GM21528 (cell line): ENCODE measurements at regions not wholly inside any gene's neighbourhood (a gene's known extent, or its start where the extent isn't known, plus 50 kb on each side); places are given as distances from the start of the nearest gene placed in this dataset.

Source experiments
- ATAC-seq: cut with Tn5 transposase; IDR thresholded peaks from one replicate; pipeline ENCODE4 v1.9.1; 2021; ENCODE audit warnings: mild to moderate bottlenecking, moderate library complexity; ENCODE audit not compliant: unreplicated experiment, low FRiP score

DNA sequence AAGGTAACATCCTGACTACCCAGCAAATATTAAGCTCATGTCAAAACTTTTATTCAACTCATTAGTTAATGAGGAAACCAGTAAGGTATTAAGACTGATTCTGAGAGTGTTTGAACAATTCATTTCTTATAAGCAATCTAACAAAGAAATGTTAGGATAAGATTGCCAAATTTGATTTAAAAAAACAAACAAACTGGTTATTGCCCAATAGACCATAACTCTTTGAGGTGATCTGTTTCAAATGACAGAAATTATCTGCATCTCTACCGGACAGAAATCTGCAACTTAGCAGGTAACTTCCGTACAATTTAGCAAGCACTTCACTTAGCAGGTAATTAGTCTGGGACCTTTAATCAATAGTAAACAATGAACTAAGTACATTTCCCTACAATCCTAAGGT is 82.9 kb upstream of the BARX2 start:
- ATAC-seq = no peak

DNA sequence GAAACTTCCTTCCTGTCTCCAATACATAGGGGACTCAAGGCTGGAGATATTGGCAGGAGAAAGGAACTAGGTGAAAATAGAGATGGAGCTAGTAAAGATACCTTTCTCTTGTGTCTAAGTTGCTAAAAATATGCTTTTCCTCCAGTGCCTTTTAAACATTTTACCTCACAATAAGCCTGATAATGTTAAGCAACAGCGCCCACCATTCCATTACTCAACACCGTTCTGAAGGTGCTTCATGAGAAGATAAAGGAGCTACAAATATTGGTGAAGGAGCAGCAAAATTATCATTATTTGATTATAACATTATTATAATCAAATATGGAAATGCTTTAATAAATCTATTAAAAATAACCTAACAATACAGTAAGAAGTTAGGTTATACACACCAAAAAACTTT is 83.6 kb upstream of the BARX2 start:
- no peak for ATAC-seq

DNA sequence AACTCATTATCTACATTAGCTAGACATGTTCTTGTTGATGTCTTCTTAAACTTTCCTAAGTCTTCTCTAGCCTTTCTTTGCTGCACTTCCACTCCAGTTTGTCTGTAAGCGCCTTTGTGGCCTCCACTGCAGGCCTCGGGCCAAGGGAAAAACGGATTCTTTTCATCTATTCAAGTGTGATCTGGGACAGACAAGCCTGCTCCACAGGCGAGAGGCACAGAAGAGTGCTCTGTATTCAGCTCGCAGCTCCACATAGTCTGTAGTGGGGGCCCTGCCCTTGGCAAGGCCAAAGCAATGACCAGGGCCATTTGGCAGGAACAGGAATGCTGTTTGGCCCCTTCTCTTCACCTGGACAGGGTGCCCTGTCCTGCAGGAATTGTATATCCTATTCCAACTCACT is 84.1 kb upstream of the BARX2 start:
- ATAC-seq = no peak

DNA sequence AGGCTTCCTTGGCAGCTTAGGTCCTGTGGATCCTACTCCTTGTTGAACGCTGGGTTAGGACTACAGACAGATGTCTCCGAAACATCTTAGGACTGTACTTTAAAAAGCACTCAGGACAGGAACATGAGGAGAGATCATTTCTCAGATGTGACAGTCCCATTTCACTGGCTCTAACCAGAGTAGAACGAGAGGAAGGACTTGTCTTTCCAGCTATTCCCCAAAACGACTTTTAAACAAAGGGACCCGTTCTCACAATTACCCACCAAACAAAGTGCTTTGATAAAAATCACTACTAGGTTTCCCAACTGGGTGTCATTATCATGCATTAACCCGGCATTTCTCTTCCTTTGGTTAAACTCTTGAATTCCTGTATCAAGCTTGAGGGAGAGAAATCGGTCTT is 84.7 kb upstream of the BARX2 start:
- ATAC-seq = no peak

DNA sequence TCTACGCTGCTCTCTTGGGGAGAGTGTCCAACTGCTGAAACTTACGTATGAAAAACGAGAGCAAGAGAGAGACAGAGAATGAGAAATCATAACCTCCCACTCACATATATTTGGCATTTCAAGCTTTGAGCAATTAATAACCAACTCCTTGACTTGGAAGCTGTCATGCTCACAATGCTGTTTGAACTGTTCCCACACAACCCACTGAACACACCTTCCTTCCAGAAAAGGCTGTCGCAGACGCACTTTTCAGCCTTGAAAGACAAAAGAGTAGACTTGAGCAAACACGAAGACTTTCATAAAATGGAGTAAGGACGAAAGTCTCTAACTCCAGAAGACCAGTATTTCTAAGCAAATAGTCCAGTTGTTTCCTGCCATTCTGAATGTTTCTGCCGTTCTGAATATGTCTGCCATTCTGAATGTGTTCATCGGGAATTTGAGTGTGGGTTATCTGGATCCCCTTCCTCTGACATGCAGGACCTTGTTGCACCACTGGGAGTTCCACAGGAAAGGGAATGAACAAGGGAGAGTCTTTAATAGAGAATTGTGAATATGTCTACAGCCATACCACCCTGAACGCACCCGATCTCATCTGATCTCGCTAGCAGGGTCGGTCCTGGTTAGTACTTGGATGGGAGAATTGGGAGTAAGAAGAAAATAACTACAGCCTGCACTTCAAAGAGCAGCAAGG is 86.2 kb upstream of the BARX2 start:
- no peak for ATAC-seq

DNA sequence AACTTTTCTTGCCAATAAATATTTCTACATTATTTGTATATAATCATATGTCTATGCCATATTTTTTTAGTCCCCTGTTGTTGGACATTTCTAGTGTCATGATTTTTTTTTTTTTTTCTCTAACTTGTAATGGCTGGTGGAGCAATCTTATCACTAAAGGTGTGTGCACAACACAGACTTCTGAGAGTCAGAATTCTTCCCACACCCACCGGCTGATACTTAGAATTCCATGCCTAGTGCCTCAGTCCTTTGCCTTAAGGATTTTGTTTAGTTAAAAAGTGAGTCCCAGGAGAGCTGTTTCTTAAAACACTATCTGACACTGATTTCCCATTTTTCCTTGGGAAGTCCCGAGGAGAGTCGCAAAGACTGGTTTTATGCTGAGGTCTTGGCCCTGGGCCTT is 87.7 kb upstream of the BARX2 start:
- ATAC-seq = no peak

DNA sequence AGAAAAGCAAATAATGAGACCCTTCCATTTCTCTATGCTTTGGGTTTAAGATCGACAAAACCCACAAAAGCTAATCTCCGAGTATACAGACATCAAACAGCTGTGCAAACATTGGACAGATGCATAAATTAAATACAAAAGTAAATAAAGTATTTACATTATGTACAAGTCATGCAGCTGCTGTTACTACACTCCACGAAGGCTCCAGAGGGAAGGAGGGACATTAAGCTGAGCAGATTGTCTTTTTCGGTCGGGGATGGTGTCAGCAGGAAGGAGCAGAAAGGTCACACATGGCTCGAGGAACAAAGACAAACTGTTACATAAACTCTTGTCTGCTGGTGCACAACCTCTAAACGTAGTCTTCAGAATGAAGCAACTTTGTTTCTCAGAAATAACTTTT is 88.8 kb upstream of the BARX2 start:
- ATAC-seq = no peak

DNA sequence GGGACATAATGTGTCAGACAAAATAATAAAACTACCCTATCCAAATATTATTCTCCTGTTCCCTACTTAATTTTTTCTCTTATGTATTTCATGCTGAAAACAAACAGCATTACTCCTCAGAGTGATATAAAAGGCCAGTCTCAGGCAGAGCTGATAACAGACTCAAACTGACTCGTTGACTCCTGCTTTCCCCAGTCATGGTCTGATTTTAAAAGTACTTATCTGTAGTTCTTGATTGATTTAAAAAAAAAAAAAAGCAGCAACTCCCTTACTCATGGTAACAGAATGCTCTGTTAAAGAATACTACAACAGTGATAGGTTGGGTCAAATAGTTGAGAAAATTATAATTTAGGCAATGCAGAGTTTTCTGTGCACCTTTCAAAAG is 90.3 kb upstream of the BARX2 start:
- no peak for ATAC-seq

DNA sequence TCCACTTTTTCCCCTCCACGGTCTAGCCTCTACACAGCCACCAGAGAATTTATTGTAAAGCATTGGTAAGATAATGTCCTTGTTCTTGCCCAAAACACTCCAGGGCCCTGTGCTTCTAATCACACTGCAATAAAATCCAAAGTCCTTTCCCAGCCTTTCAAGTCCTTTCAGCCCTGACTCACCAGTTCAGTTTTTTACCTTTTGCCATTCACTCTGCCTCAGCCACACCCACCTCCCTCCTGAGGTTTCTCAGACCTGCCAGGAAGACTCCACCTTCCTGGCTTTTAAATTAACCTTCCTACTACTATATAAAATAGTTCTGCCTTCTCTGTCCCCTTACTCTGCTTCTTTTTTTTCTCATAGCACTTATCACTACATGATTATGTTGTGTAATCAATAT is 91.0 kb upstream of the ARHGAP32 start:
- no peak for ATAC-seq

DNA sequence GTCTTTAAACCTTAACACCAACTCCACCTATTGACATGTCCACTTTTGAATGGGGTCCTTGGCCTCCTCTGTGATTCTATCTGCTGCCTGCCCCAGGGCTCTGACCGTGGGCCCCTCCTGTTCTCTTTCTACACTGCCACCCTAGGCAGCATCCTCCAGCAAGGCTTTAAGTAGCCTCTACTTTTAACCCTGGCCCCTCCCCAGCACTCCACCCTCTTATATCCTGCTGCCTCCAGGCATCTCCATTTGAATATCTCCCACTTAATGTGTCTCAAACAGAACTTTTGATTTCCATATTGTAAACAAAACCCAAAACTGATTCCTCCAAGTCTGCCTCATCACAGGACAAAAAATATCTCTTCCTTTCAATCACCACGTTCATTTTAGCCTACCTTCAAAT is 90.5 kb upstream of the ARHGAP32 start:
- no peak for ATAC-seq

DNA sequence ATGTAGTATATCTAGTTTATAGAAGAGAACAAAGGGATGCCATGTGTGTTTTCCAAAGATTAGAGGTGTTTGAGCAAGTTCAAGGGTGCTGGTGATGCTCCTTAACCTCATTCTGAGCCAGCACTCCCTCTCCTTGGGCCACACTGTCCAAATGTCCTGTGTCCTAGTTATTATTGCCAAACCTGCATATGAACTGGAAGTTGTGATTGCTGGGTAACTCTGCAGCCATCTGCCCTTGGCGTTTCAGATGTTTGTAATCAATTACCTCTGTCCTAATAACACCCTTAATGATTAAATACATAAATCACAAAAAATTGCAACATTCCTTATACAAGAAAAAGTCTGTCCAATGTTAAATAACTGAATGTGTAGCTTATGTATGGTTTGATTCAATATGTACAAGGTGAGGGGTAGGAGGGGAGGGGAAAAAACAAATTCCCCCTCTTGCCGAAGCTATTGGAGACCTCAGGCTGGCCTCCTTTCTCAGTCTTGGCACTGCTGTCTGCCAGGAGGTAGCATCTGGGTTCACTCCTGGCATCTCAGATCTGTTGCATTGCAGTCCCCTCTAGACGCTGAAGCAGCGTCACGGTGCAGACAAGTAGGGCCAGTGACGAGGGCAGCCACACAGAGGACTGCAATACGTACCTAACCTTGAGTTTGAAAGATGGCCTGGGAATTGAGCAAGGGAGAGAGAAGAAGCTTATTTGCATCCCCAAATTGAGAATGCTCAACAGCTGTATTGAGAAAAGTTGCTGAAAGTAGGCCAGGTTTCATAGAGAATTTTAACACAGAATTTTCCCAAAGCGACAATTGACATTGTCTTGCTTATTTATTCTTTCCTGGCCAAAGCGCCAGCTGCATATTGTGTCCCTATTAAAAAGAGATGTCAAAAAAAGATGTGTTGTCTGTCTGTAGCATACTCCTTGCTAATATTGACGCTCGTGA is 89.6 kb upstream of the ARHGAP32 start:
- ATAC-seq = no peak

DNA sequence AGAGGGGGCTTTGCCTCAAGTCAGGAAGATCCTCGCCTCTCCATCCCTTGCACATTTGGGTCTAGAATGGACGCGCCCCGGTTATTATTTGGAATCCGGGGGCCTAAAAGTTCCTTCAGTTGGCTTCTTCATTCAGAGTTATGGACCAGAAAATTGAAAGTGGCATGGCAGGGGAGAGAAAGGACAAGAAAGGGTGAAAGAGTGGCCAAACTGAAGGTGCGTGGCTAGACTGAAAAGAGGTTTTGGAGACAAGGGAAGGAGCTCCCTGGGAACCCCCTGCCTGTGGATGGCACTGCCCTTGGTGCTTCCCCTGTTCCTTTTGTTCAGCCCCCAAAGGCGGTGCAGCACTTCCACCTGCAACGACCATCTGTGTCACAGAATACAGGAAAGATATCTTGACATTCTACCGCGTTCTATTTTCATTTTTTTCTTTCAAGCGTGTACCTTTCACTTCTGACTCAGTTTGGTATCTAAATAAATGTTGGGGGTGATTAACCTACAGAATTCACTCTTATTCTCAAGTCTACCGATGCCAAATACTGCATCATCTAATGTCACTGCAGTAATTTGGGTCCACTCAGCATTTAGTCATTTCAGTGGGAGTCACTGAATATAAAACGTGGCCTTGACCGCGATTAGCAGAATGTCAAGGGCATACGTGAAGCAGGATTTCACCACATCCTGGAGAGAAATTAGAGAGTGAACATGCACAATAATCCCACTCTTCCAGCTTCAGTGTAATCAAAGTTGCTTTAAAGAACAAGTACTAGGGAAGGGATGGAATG is 88.1 kb upstream of the ARHGAP32 start:
- no peak for ATAC-seq

DNA sequence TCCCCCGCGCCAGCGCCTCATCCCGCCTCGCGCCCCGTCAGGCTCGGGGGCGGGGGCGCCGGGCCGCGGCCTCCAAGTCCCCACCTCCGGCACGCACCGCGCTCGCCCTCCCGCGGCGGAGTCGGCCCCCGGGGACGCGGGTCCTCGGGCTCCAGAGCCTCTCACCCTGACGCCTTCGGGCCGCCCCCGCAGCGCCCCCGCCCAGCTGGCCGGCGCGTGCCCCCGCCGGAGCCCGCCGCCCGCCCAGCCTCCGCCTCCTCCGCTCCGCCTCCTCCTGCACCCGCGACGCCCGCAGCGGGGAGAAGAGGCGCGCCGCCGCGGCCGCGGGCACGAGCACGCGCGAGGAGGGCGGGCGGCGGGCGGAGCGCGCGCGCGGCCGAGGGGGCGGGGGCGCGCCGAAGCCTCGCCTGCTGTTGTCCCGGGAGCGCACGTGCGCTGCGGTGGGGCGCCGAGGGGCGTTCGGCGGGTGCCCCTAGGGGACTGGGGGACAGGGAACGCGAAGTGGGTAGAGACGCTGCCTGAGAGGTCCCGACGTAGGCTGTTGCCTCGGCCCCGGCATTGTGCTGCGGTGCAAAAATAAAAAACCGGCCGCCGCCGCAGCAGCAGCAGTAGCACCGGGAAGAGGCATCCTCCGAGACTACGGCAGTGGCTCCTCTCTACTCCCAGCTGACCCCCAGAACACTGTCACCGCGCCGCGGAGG is 87.4 kb upstream of the ARHGAP32 start:
- ATAC-seq = peak; percentile 60

DNA sequence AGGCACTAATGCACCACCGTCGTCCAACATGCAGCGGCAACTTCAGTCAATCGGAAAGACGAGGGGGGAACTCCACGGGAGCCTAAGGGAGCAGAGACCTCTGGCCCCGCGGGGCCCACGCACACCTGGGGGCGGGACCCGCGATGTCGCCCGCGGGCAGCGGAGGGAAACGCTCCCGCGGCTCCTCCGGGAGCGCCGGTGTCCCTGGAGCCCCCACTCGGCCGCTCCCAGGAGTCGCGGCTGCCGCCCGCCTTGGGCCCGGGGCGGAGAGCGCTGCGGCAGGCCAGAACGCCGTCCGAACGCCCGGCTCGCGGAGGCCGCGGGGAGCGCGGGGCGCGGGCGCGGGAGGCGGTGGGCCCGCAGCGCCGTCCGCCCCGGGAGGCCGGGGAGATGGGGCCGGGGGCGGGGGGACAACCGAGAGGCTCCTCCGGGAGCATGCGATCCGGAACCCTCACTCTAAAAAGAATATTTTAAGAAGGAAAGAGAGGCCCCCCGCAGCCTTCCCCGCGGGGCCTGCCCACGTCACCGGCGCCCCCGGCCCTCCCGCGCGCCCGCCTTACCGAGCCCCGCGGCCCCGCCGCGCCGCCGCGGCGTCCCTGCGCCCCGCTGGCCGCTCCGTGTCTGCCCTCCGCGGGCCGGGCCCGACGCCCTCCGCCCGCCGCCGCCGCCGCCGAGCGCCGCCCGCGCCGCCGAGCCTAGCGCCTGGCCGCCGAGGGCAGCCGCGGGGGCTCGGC is 86.6 kb upstream of the ARHGAP32 start:
- ATAC-seq = peak; percentile 31

DNA sequence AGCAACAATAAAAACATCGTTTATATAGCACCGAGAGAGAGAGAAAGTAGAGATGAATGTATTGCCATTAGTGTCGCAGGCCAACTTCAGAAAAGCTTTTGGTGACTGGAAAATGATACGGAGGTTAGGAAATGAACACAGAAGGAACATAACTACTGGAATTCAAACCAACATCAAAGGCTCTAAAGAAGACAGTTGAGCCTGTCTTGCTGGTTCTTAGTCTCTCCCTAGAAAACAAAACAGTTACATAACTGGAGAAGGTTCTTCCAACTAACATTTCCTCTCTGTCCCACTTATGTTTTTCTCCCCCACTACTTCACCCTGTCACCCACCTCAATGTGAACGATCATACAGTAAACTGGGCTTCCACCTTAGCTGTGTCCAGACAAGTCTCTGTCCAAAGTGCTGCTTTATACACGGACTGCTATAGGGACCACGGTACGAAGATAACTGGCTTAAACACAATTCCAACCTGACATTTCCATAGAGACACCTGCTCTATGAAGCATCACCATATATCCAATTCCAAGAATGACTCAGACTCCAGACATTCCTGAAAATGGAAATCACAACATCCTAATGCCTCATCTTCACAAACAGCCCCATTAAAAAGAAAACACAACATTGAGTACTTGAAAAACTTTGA is 85.2 kb upstream of the ARHGAP32 start:
- ATAC-seq = no peak

DNA sequence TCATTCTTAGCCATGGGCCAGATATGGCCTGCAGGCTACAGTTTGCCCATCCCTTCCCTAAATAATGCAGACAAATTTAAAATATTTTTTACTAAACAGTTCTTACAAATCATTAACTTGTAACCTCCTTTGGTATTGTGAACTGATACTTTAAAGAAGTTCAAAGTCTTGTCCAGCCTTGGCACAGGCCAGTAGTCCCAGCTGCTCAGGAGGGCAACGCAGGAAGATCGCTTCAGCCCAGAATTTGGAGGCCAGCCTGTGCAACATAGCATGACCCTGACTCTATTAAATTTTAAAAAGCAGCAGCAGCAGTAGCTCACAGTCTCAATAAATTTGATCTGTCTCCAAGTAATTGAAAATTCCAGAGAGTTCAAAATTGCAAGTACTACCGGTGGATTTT is 83.7 kb upstream of the ARHGAP32 start:
- ATAC-seq = no peak

DNA sequence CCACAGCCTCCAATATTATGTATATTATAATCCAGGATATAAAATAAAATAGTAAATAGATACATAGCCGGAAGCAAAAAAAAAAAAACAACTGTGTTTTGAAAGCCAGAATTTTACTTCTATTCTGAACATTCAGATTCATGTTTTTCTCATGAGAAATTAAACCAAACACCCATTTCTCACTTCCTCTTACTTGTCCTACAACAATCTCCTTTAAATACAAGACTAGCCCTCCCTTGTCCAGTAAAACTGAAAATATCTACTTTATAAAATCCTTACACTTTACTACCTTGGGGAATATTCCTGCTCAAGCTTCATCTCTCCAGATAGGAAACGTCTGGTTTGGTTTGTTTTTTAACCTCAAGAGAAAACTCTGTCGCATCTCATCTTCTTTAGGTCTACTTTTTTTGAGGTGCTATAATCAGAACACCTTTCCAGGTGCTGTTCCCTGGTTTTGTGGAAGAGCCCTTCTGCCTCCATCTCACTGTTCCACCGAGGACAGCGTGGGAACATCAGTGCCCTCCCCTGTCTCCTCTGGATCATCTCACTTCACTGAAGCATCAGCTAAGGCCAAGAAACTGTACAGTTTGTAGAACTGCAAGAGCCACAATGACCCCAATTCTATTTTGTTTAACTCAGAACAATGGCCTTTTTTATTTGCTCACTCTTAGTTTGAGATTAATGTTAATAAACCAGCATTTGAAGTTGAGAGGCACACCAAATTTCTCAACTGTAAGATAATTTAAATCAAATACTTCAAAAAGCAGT is 82.0 kb upstream of the ARHGAP32 start:
- no peak for ATAC-seq

DNA sequence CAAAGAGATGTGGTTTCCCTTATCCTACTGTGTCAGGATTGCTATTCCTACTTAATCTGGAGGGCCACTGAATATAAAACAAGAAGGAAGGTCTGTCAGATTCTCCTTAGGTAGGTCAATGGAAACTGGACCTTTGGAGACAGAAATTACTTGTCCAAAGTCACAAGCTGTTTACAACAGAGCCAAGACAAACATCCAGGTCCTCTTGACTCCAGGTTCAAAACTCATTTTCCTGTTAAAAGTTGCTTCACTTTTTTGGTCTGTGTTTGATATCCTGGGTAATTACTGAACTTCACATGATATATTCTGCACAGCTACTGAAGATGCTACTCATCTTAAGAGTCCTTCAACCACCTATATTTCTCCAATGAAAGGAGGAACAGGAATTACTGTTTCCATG is 81.2 kb upstream of the ARHGAP32 start:
- no peak for ATAC-seq

DNA sequence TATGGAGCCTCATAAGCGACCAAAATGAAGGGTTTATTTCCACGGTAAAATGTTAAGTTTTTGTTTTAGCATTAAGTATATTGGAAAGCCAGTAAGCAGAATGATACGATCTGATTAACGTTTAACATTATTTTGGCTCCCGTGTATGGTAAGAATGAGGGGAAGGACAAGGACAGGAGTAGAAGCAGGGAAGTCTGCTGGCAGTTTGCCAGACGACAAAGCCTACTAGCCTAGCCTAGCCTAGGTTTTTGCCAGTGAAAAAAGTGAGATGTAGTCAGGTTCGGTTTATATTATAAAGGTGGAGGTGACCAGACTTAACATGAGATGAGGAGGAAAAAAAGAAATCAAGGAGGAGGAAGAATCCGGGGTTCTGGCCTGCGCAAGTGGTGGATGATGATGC is 78.9 kb upstream of the ARHGAP32 start:
- ATAC-seq = no peak
